Mesendoderm (in vitro differentiated cells): ENCODE measurements at regions not wholly inside any gene's neighbourhood (a gene's known extent, or its start where the extent isn't known, plus 50 kb on each side); places are given as distances from the start of the nearest gene placed in this dataset.

Source experiments
- DNase-seq: peaks from one replicate; pipeline ENCODE4 v3.0.0; 2013
- H2AK5ac ChIP-seq: 2 replicates; pipeline ENCODE4 v1.6.1; 2013; ENCODE audit warnings: low read length, inconsistent platforms
- H2BK120ac ChIP-seq: 2 replicates; pipeline ENCODE4 v1.6.1; 2013; ENCODE audit warnings: low read depth, mild to moderate bottlenecking, low read length, moderate library complexity, mixed read lengths
- H2BK15ac ChIP-seq: replicated peaks from 2 replicates; pipeline ENCODE4 v1.6.1; 2013; ENCODE audit warnings: low read depth, mild to moderate bottlenecking, moderate library complexity
- H2BK5ac ChIP-seq: 2 replicates; pipeline ENCODE4 v1.6.1; 2013; ENCODE audit warnings: low read length, inconsistent platforms
- H3K18ac ChIP-seq: 2 replicates; pipeline ENCODE4 v1.6.1; 2013; ENCODE audit warnings: mild to moderate bottlenecking, low read length, mixed read lengths
- H3K23ac ChIP-seq: one replicate; pipeline ENCODE4 v1.6.1; 2013; ENCODE audit warnings: low read length
- H3K27ac ChIP-seq: 2 replicates; pipeline ENCODE4 v1.5.1; 2013; ENCODE audit warnings: low read depth, mild to moderate bottlenecking, inconsistent platforms, low read length, moderate library complexity
- H3K27me3 ChIP-seq: 2 replicates; pipeline ENCODE4 v1.6.1; 2013; ENCODE audit warnings: low read length, control low read depth, mild to moderate bottlenecking, inconsistent platforms; ENCODE audit not compliant: insufficient read depth, poor library complexity
- H3K36me3 ChIP-seq: 2 replicates; pipeline ENCODE4 v1.6.1; 2013; ENCODE audit warnings: low read length, inconsistent platforms; ENCODE audit not compliant: control insufficient read depth, insufficient read depth
- H3K4ac ChIP-seq: one replicate; pipeline ENCODE4 v1.6.1; 2013; ENCODE audit warnings: low read depth, mild to moderate bottlenecking, low read length, moderate library complexity
- H3K4me1 ChIP-seq: 2 replicates; pipeline ENCODE4 v1.6.1; 2013; ENCODE audit warnings: low read depth, low read length, inconsistent platforms; ENCODE audit not compliant: control insufficient read depth
- H3K4me2 ChIP-seq: 2 replicates; pipeline ENCODE4 v1.6.1; 2013; ENCODE audit warnings: low read length
- H3K4me3 ChIP-seq: 2 replicates; pipeline ENCODE4 v1.5.1; 2013; ENCODE audit warnings: mild to moderate bottlenecking, low read length
- H3K56ac ChIP-seq: one replicate; pipeline ENCODE4 v1.6.1; 2013; ENCODE audit warnings: low read length
- H3K79me1 ChIP-seq: 2 replicates; pipeline ENCODE4 v1.6.1; 2013; ENCODE audit warnings: low read length, inconsistent platforms
- H3K79me2 ChIP-seq: 2 replicates; pipeline ENCODE4 v1.6.1; 2013; ENCODE audit warnings: mild to moderate bottlenecking, low read length; ENCODE audit not compliant: control insufficient read depth, insufficient read depth
- H3K9ac ChIP-seq: 2 replicates; pipeline ENCODE4 v1.6.1; 2013; ENCODE audit warnings: low read length, inconsistent platforms
- H4K5ac ChIP-seq: one replicate; pipeline ENCODE4 v1.6.1; 2013; ENCODE audit warnings: low read length
- H4K8ac ChIP-seq: one replicate; pipeline ENCODE4 v1.6.1; 2013; ENCODE audit warnings: low read depth, mild to moderate bottlenecking, control low read depth, low read length, moderate library complexity
- WGBS: extraction: QIAGEN DNeasy Blood & Tissue Kit; methylation state at CpG from one replicate; pipeline ENCODE4 v1.1.7; 2013; ENCODE audit warnings: low lambda C conversion rate, missing lambda C conversion rate; ENCODE audit not compliant: insufficient coverage; ENCODE audit errors: extremely low coverage; 5-methylcytosine and 5-hydroxymethylcytosine counted together

DNA sequence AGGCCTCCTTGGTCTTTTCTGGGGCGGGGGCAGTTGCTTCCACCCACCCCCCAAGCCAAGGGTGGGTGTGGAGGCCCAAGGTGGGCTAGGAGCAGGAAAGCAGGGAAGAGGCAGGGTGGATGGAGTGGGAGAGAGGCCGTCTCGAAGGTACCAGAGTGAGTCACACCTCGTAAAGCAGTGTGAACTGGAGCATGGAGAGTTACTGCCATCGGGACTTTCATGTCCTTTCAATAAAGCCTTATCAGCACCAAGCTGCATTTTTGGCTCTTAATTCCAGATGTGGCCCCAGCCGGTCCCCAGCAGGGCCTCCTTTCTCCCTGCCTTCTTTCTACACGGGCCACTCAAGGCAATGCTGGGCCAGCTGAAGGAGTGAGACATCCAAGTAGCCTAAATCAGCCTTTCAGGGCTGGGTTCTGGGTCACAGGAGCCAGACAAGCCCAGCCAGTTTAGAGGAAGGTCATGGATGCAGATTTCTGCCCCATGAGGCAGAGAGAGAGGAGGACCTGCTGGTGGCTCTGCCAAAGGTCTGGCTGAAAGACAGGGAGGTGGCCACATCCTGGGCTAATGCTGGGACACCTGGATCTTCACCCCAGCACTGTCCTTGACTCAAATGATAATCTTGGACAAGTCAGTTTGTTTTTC lies 59.0 kb upstream of the CD82 start:
- no CpG with 5 or more reads among the region's 7 CpGs for WGBS

DNA sequence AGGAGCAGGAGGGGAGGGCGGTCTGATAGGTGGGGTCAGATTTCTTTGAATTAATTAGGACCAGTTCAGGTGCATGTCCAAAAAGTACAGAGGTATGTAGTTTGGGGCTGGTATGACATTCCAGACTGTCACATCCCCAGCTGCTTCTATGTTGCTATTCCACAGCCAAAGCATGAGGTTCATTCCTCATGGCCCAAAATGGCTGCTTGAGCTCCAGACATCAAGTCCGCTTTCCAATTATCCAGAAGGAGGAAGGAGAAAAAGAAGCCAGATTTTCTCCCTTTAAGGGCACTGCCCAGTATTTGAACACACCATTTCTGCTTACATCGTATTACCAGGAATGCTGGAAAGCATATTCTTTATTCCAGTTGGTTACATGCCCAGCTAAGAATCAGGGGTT lies 58.0 kb upstream of the CD82 start:
- Histone ChIP-seq H2AK5ac (no peak overlapping the region), H3K79me1 (no peaks in the 10 kb centered on the region), H2BK120ac (no peak overlapping the region), H4K8ac (no peak overlapping the region), H3K4ac (no peak overlapping the region), H4K5ac (no peak overlapping the region), H3K9ac (no peak overlapping the region), H3K4me1 (no peaks in the 10 kb centered on the region), H3K79me2 (no peaks in the 10 kb centered on the region), H3K18ac (no peak overlapping the region), H2BK15ac (no peak overlapping the region), H3K27me3 (no peaks in the 10 kb centered on the region), H3K36me3 (no peaks in the 10 kb centered on the region), H2BK5ac (no peak overlapping the region), H3K56ac (no peak overlapping the region), H3K23ac (no peak overlapping the region), H3K4me2 (no peak overlapping the region), H3K4me3 (no peak overlapping the region), H3K27ac (no peak overlapping the region)
- DNase-seq: no peak
- no CpG with 5 or more reads among the region's 3 CpGs for WGBS

More for the DNA sequence above, 59.0 kb upstream of the CD82 start:
- peak; percentile 28 for DNase-seq
- H3K23ac ChIP-seq: no peak overlapping the region
- H2AK5ac ChIP-seq: no peak overlapping the region
- no peak overlapping the region for H3K4me2 ChIP-seq
- H3K56ac ChIP-seq: no peak overlapping the region
- H3K79me2 ChIP-seq: no peaks in the 10 kb centered on the region
- H3K18ac ChIP-seq: no peak overlapping the region
- H4K8ac ChIP-seq: no peak overlapping the region
- no peak overlapping the region for H3K27ac ChIP-seq
- no peak overlapping the region for H2BK120ac ChIP-seq
- no peaks in the 10 kb centered on the region for H3K79me1 ChIP-seq
- no peak overlapping the region for H3K9ac ChIP-seq
- no peak overlapping the region for H2BK15ac ChIP-seq
- no peak overlapping the region for H3K4me3 ChIP-seq
- no peaks in the 10 kb centered on the region for H3K4me1 ChIP-seq
- no peak overlapping the region for H3K4ac ChIP-seq
- no peak overlapping the region for H2BK5ac ChIP-seq
- H4K5ac ChIP-seq: no peak overlapping the region
- H3K36me3 ChIP-seq: no peaks in the 10 kb centered on the region
- H3K27me3 ChIP-seq: no peaks in the 10 kb centered on the region

GRCh38 chr11:44507896-44508445 lies 57.5 kb upstream of the CD82 start:
- H3K4me1 ChIP-seq: no peaks in the 10 kb centered on the region
- no peaks in the 10 kb centered on the region for H3K79me2 ChIP-seq
- H4K5ac ChIP-seq: no peak overlapping the region
- no CpG with 5 or more reads among the region's 3 CpGs for whole genome bisulfite sequencing
- no peak overlapping the region for H3K4ac ChIP-seq
- no peak overlapping the region for H2AK5ac ChIP-seq
- no peaks in the 10 kb centered on the region for H3K36me3 ChIP-seq
- no peak overlapping the region for H3K56ac ChIP-seq
- DNase-seq: no peak
- no peak overlapping the region for H3K4me2 ChIP-seq
- H2BK5ac ChIP-seq: no peak overlapping the region
- no peak overlapping the region for H3K9ac ChIP-seq
- no peak overlapping the region for H4K8ac ChIP-seq
- H3K4me3 ChIP-seq: no peak overlapping the region
- no peaks in the 10 kb centered on the region for H3K27me3 ChIP-seq
- no peak overlapping the region for H3K23ac ChIP-seq
- H2BK15ac ChIP-seq: no peak overlapping the region
- no peaks in the 10 kb centered on the region for H3K79me1 ChIP-seq
- H3K18ac ChIP-seq: no peak overlapping the region
- H2BK120ac ChIP-seq: no peak overlapping the region
- H3K27ac ChIP-seq: no peak overlapping the region

GRCh38 chr11:44509296-44509695 lies 56.2 kb upstream of the CD82 start:
- no peak overlapping the region for H2BK5ac ChIP-seq
- no peak overlapping the region for H3K9ac ChIP-seq
- no peak overlapping the region for H3K4me3 ChIP-seq
- H2AK5ac ChIP-seq: no peak overlapping the region
- peak; percentile 48 for DNase-seq
- no peak overlapping the region for H3K27ac ChIP-seq
- no peaks in the 10 kb centered on the region for H3K36me3 ChIP-seq
- H2BK120ac ChIP-seq: no peak overlapping the region
- no peaks in the 10 kb centered on the region for H3K79me2 ChIP-seq
- H4K5ac ChIP-seq: no peak overlapping the region
- H3K4ac ChIP-seq: no peak overlapping the region
- no peak overlapping the region for H3K4me2 ChIP-seq
- H3K56ac ChIP-seq: no peak overlapping the region
- no peak overlapping the region for H4K8ac ChIP-seq
- H2BK15ac ChIP-seq: no peak overlapping the region
- H3K23ac ChIP-seq: no peak overlapping the region
- H3K18ac ChIP-seq: no peak overlapping the region
- WGBS: no CpG with 5 or more reads among the region's 5 CpGs
- H3K79me1 ChIP-seq: no peaks in the 10 kb centered on the region
- H3K27me3 ChIP-seq: no peaks in the 10 kb centered on the region
- H3K4me1 ChIP-seq: no peaks in the 10 kb centered on the region

DNA sequence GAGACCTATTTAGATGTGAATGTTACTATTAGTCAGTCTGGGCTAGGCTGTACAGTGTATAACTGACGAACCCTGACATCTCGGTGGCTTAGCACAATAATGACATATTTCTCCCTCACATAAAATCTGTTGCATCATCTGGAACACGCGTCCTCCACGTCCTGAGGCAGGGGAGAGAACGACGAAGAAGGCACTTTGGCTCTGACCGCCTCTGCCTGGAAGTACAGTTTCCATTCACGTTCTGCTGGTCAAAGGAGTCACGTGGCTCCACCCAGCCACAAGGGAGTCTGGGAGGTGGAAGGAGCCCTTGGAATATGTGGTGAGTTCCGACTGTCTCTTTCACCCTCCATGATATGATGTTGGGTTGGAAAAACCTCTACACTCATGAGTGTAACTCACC lies 55.1 kb upstream of the CD82 start:
- Histone ChIP-seq H3K18ac (no peak overlapping the region), H3K27ac (no peak overlapping the region)

DNA sequence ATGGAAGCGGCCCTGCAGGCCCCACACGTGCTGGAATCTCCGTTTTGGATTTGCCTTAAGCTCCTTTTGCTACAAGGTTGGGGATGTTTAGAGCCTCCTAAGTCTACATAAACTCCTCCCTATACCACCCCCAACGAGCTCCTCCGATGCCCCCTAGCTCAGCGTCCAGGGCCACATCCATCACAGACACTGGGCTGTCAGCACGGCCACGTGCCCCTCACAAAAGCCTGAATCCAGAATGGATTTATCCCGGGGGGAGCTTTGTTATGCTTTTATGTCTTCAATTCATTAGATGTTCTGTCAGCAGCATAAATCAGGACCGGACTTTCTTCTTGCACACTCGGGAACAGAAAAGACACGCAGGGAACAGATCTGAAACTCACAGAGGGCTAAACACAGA lies 52.6 kb upstream of the CD82 start:
- no CpG with 5 or more reads among the region's 12 CpGs for WGBS
- no peak overlapping the region for H3K27ac ChIP-seq

More for the DNA sequence above, 55.1 kb upstream of the CD82 start:
- Histone ChIP-seq H3K4me3 (no peak overlapping the region), H3K4me2 (no peak overlapping the region), H2BK15ac (no peak overlapping the region), H3K23ac (no peak overlapping the region), H2BK120ac (no peak overlapping the region), H3K27me3 (no peaks in the 10 kb centered on the region), H4K8ac (no peak overlapping the region), H3K56ac (no peak overlapping the region), H3K4me1 (no peaks in the 10 kb centered on the region), H3K79me2 (no peaks in the 10 kb centered on the region), H4K5ac (no peak overlapping the region), H2AK5ac (no peak overlapping the region), H3K79me1 (no peaks in the 10 kb centered on the region), H3K4ac (no peak overlapping the region), H3K36me3 (no peaks in the 10 kb centered on the region), H3K9ac (no peak overlapping the region), H2BK5ac (no peak overlapping the region)
- DNase-seq: no peak
- no CpG with 5 or more reads among the region's 11 CpGs for WGBS

More for the DNA sequence above, 52.6 kb upstream of the CD82 start:
- no peak overlapping the region for H3K9ac ChIP-seq
- H3K56ac ChIP-seq: no peak overlapping the region
- H2BK15ac ChIP-seq: no peak overlapping the region
- no peak overlapping the region for H4K5ac ChIP-seq
- H3K4ac ChIP-seq: no peak overlapping the region
- no peak overlapping the region for H3K18ac ChIP-seq
- no peak overlapping the region for H2AK5ac ChIP-seq
- no peaks in the 10 kb centered on the region for H3K79me2 ChIP-seq
- H3K4me2 ChIP-seq: no peak overlapping the region
- no peak for DNase-seq
- no peaks in the 10 kb centered on the region for H3K79me1 ChIP-seq
- H3K23ac ChIP-seq: no peak overlapping the region
- no peak overlapping the region for H2BK120ac ChIP-seq
- H4K8ac ChIP-seq: no peak overlapping the region
- no peaks in the 10 kb centered on the region for H3K27me3 ChIP-seq
- H3K36me3 ChIP-seq: no peaks in the 10 kb centered on the region
- no peaks in the 10 kb centered on the region for H3K4me1 ChIP-seq
- no peak overlapping the region for H3K4me3 ChIP-seq
- no peak overlapping the region for H2BK5ac ChIP-seq
